ENCODE measurements at regions not wholly inside any gene's neighbourhood (a gene's known extent, or its start where the extent isn't known, plus 50 kb on each side); places are given as distances from the start of the nearest gene placed in this dataset.

GRCh38 chr5:119876522-119876921 lies 247.2 kb downstream of the FAM170A start:
- H3K23ac ChIP-seq (ENCODE audit: low read depth, low read length), result no peak overlapping the region
- H4K20me1 ChIP-seq (ENCODE audit: insufficient read depth, low read length), result no peaks in the 10 kb centered on the region
- no peak overlapping the region for H2AFZ ChIP-seq (replicated peaks; ENCODE audit: low read length, poor library complexity)
- H3K79me1 ChIP-seq (ENCODE audit: low read depth in 1 of 2, low read length in 2 of 2), result no peaks in the 10 kb centered on the region
- no peak overlapping the region for H3K14ac ChIP-seq (replicated peaks; ENCODE audit: low read depth, low read length)
- H4K8ac ChIP-seq (ENCODE audit: low read depth in 2 of 2, low read length in 2 of 2), result no peak overlapping the region
- H2BK15ac ChIP-seq (ENCODE audit: low read depth, low read length), result no peak overlapping the region
- H2AK5ac ChIP-seq (ENCODE audit: low read depth, low read length), result no peak overlapping the region
- no peak overlapping the region for H4K5ac ChIP-seq (ENCODE audit: low read depth, low read length)
- H3K4me3 ChIP-seq (ENCODE audit: insufficient read depth, low read depth, low read length), result no peak overlapping the region
- no peaks in the 10 kb centered on the region for H3K9me3 ChIP-seq (ENCODE audit: control insufficient read depth, insufficient read depth, low read length)
- H3K36me3 ChIP-seq (ENCODE audit: control insufficient read depth, insufficient read depth, low read length), result no peaks in the 10 kb centered on the region
- no peak overlapping the region for H2BK5ac ChIP-seq (ENCODE audit: low read depth, low read length, poor library complexity, severe bottlenecking)
- no peak overlapping the region for H3K4me2 ChIP-seq (ENCODE audit: low read depth, low read length)
- H3K18ac ChIP-seq (ENCODE audit: low read depth, low read length), result no peak overlapping the region
- H2BK120ac ChIP-seq (ENCODE audit: low read depth, low read length), result no peak overlapping the region
- no peaks in the 10 kb centered on the region for H3K27me3 ChIP-seq (ENCODE audit: control insufficient read depth, insufficient read depth, low read length)
- ChIA-PET POLR2A (ENCODE audit: unreplicated experiment) (no interaction called here), CTCF (interaction anchor here (1.0 kb wide), 1 partner anchor 9 kb away, joined by 3 read pairs; no protein-coding TSS in a partner anchor)
- TF ChIP-seq CTCF (conservative IDR thresholded peaks at IDR 0.05; ENCODE audit: low read depth, low read length), result no peak
- TF ChIP-seq POLR2A (IDR thresholded peaks at IDR 0.05; ENCODE audit: low read depth, low read length), result no peak
- TF ChIP-seq MAFK (IDR thresholded peaks at IDR 0.05; ENCODE audit: low read depth, low read length), result no peak
- no peak for TF ChIP-seq FOS (IDR thresholded peaks at IDR 0.05; ENCODE audit: low read depth, low read length)
- TF ChIP-seq BHLHE40 (IDR thresholded peaks at IDR 0.05; ENCODE audit: low read depth, low read length), result no peak
- TF ChIP-seq ELK1 (IDR thresholded peaks at IDR 0.05; ENCODE audit: borderline replicate concordance, low read depth, low read length), result no peak
- TF ChIP-seq CHD1 (IDR thresholded peaks at IDR 0.05; ENCODE audit: low read depth, low read length), result no peak
- no peak for TF ChIP-seq NFE2L2 (IDR thresholded peaks at IDR 0.05; ENCODE audit: low read depth, low read length)
- TF ChIP-seq MAZ (IDR thresholded peaks at IDR 0.05; ENCODE audit: borderline replicate concordance, low read depth, low read length), result no peak
- no TSS peak for BruUV-seq (replicated peaks)
- H4K91ac ChIP-seq (ENCODE audit: insufficient read depth, low read depth, low read length), result no peak overlapping the region
- H3K4ac ChIP-seq (ENCODE audit: low read depth, low read length), result no peak overlapping the region
- intact Hi-C loops (cut with micrococcal nuclease) (no loop called here), in situ Hi-C loops (cut with MboI; ENCODE audit: low sequenced_read_pairs) (no loop called here), dilution Hi-C loops (cut with HindIII; ENCODE audit: low sequenced_read_pairs, unreplicated experiment) (no loop called here)
- no peak overlapping the region for H2BK20ac ChIP-seq (ENCODE audit: low read depth, low read length)
- DNase-seq (no peak), ATAC-seq (ENCODE audit: low read depth) (no peak)
- no peaks in the 10 kb centered on the region for H3K4me1 ChIP-seq (ENCODE audit: control insufficient read depth, insufficient read depth, low read length)
- H2AK9ac ChIP-seq (replicated peaks; ENCODE audit: low read depth, low read length, poor library complexity), result no peak overlapping the region
- H3K27ac ChIP-seq (ENCODE audit: insufficient read depth, low read length), result no peak overlapping the region
- no peak overlapping the region for H3K56ac ChIP-seq (ENCODE audit: extremely low read depth, insufficient read depth, low read length)
- no peaks in the 10 kb centered on the region for H3K9me1 ChIP-seq (ENCODE audit: insufficient read depth, low read length)
- H3K9ac ChIP-seq (ENCODE audit: low read depth, low read length), result no peak overlapping the region
